H1 (cell line): ENCODE measurements at regions not wholly inside any gene's neighbourhood (a gene's known extent, or its start where the extent isn't known, plus 50 kb on each side); places are given as distances from the start of the nearest gene placed in this dataset.

ENCODE experiments used
- CTCF ChIA-PET: fragments of 300-600 bp; sonication (Branson Sonifier 250); formaldehyde crosslinking; loops from one replicate; lab custom pipeline; 2021; ENCODE audit not compliant: partially characterized antibody; lab: Charles Lee
- POLR2A ChIA-PET: fragments of 300-600 bp; sonication (Branson Sonifier 250); formaldehyde crosslinking; loops from one replicate; lab custom pipeline; 2021; ENCODE audit warnings: inconsistent platforms; ENCODE audit not compliant: partially characterized antibody; lab: Charles Lee
- DNase-seq, 2 experiments: peaks; one replicate each; pipeline versions ENCODE4 v3.0.0 to v3.0.0-alpha.2; 2010 to 2022; ENCODE audit warnings: low spot score in 2 of 2, low read depth in 1 of 2, mixed read lengths in 1 of 2
- FAIRE-seq: peaks from 2 replicates; lab custom pipeline; 2011; peaks lifted over from hg19 to GRCh38; lab: Jason Lieb, UNC
- H2AFZ ChIP-seq: 2 replicates; pipeline ENCODE4 v1.8.1; 2012; ENCODE audit warnings: low read length, inconsistent platforms
- H2AK5ac ChIP-seq: 2 replicates; pipeline ENCODE4 v1.6.1; 2013; ENCODE audit warnings: low read depth, low read length
- H2BK120ac ChIP-seq: replicated peaks from 2 replicates; pipeline ENCODE3; 2013; ENCODE audit warnings: low read depth, low read length, inconsistent platforms
- H2BK12ac ChIP-seq: 2 replicates; pipeline ENCODE4 v1.6.1; 2013; ENCODE audit warnings: low read depth, low read length
- H2BK15ac ChIP-seq: 2 replicates; pipeline ENCODE4 v1.6.1; 2013; ENCODE audit warnings: low read length
- H2BK20ac ChIP-seq: 2 replicates; pipeline ENCODE4 v1.6.1; 2013; ENCODE audit warnings: low read length
- H2BK5ac ChIP-seq: 2 replicates; pipeline ENCODE4 v1.6.1; 2013; ENCODE audit warnings: low read depth, low read length
- H3K14ac ChIP-seq: 2 replicates; pipeline ENCODE4 v1.6.1; 2013; ENCODE audit warnings: inconsistent platforms; ENCODE audit not compliant: insufficient read length
- H3K18ac ChIP-seq: 2 replicates; pipeline ENCODE4 v1.6.1; 2013; ENCODE audit warnings: low read length; ENCODE audit errors: extremely low read depth
- H3K23ac ChIP-seq: 2 replicates; pipeline ENCODE4 v1.6.1; 2013; ENCODE audit warnings: inconsistent platforms; ENCODE audit not compliant: insufficient read length
- H3K23me2 ChIP-seq: 2 replicates; pipeline ENCODE4 v1.6.1; 2013; ENCODE audit warnings: low read depth, low read length
- H3K27ac ChIP-seq: 2 replicates; pipeline ENCODE4 v1.6.1; 2011; ENCODE audit warnings: low read depth, low read length, inconsistent platforms
- H3K27me3 ChIP-seq, 4 experiments: replicated peaks in 1 of 4; 1 replicate in 1 of 4; 2 replicates in 3 of 4; pipeline versions ENCODE4 v1.6.1 to v1.8.1; 2011 to 2013; ENCODE audit warnings: low read length in 3 of 4, mild to moderate bottlenecking in 3 of 4, inconsistent platforms in 2 of 4, mixed read lengths in 2 of 4, moderate library complexity in 1 of 4; ENCODE audit not compliant: control insufficient read depth in 3 of 4, insufficient read depth in 3 of 4; ENCODE audit errors: extremely low read depth in 1 of 4
- H3K36me3 ChIP-seq, 4 experiments: 2 replicates each; pipeline versions ENCODE4 v1.6.1 to v1.8.1; 2011 to 2013; ENCODE audit warnings: mild to moderate bottlenecking in 4 of 4, low read length in 3 of 4, moderate library complexity in 2 of 4, control low read depth in 1 of 4, inconsistent platforms in 1 of 4; ENCODE audit not compliant: insufficient read depth in 4 of 4, control insufficient read depth in 2 of 4
- H3K4ac ChIP-seq: replicated peaks from 2 replicates; pipeline ENCODE3; 2013; ENCODE audit warnings: low read length, low read depth, mixed read lengths, inconsistent platforms; ENCODE audit not compliant: insufficient read length
- H3K4me1 ChIP-seq, 4 experiments: replicated peaks in 1 of 4; 1 replicate in 1 of 4; 2 replicates in 3 of 4; pipeline versions ENCODE4 v1.6.1 to v1.8.1; 2011 to 2013; ENCODE audit warnings: low read length in 3 of 4, inconsistent platforms in 2 of 4, mixed read lengths in 1 of 4; ENCODE audit not compliant: insufficient read depth in 4 of 4, control insufficient read depth in 3 of 4
- H3K4me2 ChIP-seq, 2 experiments: 2 replicates each; pipeline versions ENCODE4 v1.6.1 to v1.8.1; 2011 to 2013; ENCODE audit warnings: low read depth in 2 of 2, low read length in 2 of 2, control low read depth in 1 of 2, inconsistent platforms in 1 of 2, mild to moderate bottlenecking in 1 of 2; ENCODE audit not compliant: insufficient read depth in 1 of 2
- H3K4me3 ChIP-seq, 4 experiments: fragments of 200-600, 300-600 bp in 1 of 4; sonication (generic), shearing (Covaris generic), sonication (Bioruptor Twin) in 1 of 4; 2 replicates each; pipeline versions ENCODE4 v1.5.1 to v1.8.1; 2011 to 2016; ENCODE audit warnings: low read length in 4 of 4, low read depth in 3 of 4, control low read depth in 2 of 4, inconsistent platforms in 2 of 4, mild to moderate bottlenecking in 2 of 4, mixed read lengths in 1 of 4, moderate library complexity in 1 of 4; ENCODE audit not compliant: insufficient read depth in 2 of 4; ENCODE audit errors: extremely low read depth in 1 of 4
- H3K56ac ChIP-seq: replicated peaks from 2 replicates; pipeline ENCODE3; 2013; ENCODE audit warnings: low read depth, mild to moderate bottlenecking, mixed read lengths, low read length, inconsistent platforms; ENCODE audit not compliant: insufficient read length
- H3K79me1 ChIP-seq: 2 replicates; pipeline ENCODE4 v1.6.1; 2013; ENCODE audit warnings: low read depth, low read length, control low read depth
- H3K79me2 ChIP-seq, 2 experiments: 2 replicates each; pipeline versions ENCODE4 v1.6.1 to v1.8.1; 2012 to 2013; ENCODE audit warnings: low read length in 2 of 2, mild to moderate bottlenecking in 2 of 2, inconsistent platforms in 1 of 2; ENCODE audit not compliant: insufficient read depth in 2 of 2, control insufficient read depth in 1 of 2
- H3K9ac ChIP-seq, 4 experiments: replicated peaks in 1 of 4; 1 replicate in 1 of 4; 2 replicates in 3 of 4; pipeline versions ENCODE4 v1.6.1 to v1.8.1; 2011 to 2013; ENCODE audit warnings: low read depth in 3 of 4, low read length in 3 of 4, control low read depth in 2 of 4, mild to moderate bottlenecking in 2 of 4, moderate library complexity in 2 of 4, inconsistent platforms in 1 of 4; ENCODE audit errors: extremely low read depth in 1 of 4
- H3K9me3 ChIP-seq, 2 experiments: 2 replicates each; pipeline versions ENCODE4 v1.6.1 to v1.8.1; 2012 to 2013; ENCODE audit warnings: mild to moderate bottlenecking in 2 of 2, moderate library complexity in 2 of 2, control low read depth in 1 of 2, inconsistent platforms in 1 of 2, low read depth in 1 of 2, low read length in 1 of 2, mixed read lengths in 1 of 2; ENCODE audit not compliant: insufficient read depth in 2 of 2
- H4K20me1 ChIP-seq, 2 experiments: replicated peaks in 1 of 2; 2 replicates each; pipeline versions ENCODE3 to v1.8.1; 2011 to 2013; ENCODE audit warnings: inconsistent platforms in 2 of 2, low read length in 2 of 2, mild to moderate bottlenecking in 1 of 2; ENCODE audit not compliant: insufficient read depth in 2 of 2, control insufficient read depth in 1 of 2
- H4K5ac ChIP-seq: 2 replicates; pipeline ENCODE4 v1.6.1; 2013; ENCODE audit warnings: low read length, low read depth, mixed read lengths, inconsistent platforms; ENCODE audit not compliant: insufficient read length
- H4K8ac ChIP-seq: 2 replicates; pipeline ENCODE4 v1.8.0; 2013; ENCODE audit warnings: mild to moderate bottlenecking, moderate library complexity, low read length, inconsistent platforms; ENCODE audit not compliant: insufficient read depth; ENCODE audit errors: extremely low read depth
- H4K91ac ChIP-seq: replicated peaks from 2 replicates; pipeline ENCODE3; 2013; ENCODE audit warnings: low read length, mixed read lengths, inconsistent platforms; ENCODE audit not compliant: insufficient read length
- ASH2L ChIP-seq: fragments of 200-600, 300-600 bp; sonication (generic); IDR thresholded peaks from one replicate; pipeline ENCODE4 v1.7.1; 2017; ENCODE audit warnings: low read length
- BCL11A ChIP-seq, 2 experiments: IDR thresholded peaks; one replicate each; pipeline ENCODE4 v1.6.1; 2011; ENCODE audit warnings: low read depth in 2 of 2, low read length in 2 of 2, mild to moderate bottlenecking in 2 of 2
- CHD2 ChIP-seq: IDR thresholded peaks from 2 replicates; pipeline ENCODE4 v1.6.1; 2012; ENCODE audit warnings: low read length, improper control_type of control experiment
- EZH2 ChIP-seq: fragments of 200-600 bp; sonication (generic); IDR thresholded peaks from 2 replicates; pipeline ENCODE4 v1.7.1; 2012; ENCODE audit warnings: low read depth, mild to moderate bottlenecking, moderate library complexity, low read length, inconsistent platforms; ENCODE audit not compliant: severe bottlenecking
- GABPA ChIP-seq: IDR thresholded peaks from 2 replicates; pipeline ENCODE4 v1.6.1; 2011; ENCODE audit warnings: mild to moderate bottlenecking, low read length, moderate library complexity, borderline replicate concordance; ENCODE audit not compliant: insufficient read depth
- HDAC6 ChIP-seq: IDR thresholded peaks from one replicate; pipeline ENCODE4 v1.7.1; 2012; ENCODE audit warnings: low read depth, mild to moderate bottlenecking, inconsistent platforms, low read length, moderate library complexity
- KDM5A ChIP-seq: fragments of 200-600 bp; IDR thresholded peaks from 2 replicates; pipeline ENCODE4 v1.7.1; 2012; ENCODE audit warnings: mild to moderate bottlenecking, low read length, inconsistent platforms, mixed read lengths
- NANOG ChIP-seq: IDR thresholded peaks from 2 replicates; pipeline ENCODE4 v1.6.1; 2011; ENCODE audit warnings: low read length, low read depth, mild to moderate bottlenecking, inconsistent platforms; ENCODE audit not compliant: insufficient read depth, poor library complexity, severe bottlenecking
- PHF8 ChIP-seq: fragments of 200-600 bp; sonication (generic); conservative IDR thresholded peaks from 2 replicates; pipeline ENCODE4 v1.7.1; 2012; ENCODE audit warnings: low read depth, mild to moderate bottlenecking, inconsistent platforms, low read length, moderate library complexity
- POLR2AphosphoS5 ChIP-seq: IDR thresholded peaks from 2 replicates; pipeline ENCODE4 v1.6.1; 2011; ENCODE audit warnings: low read depth, low read length
- RBBP5 ChIP-seq: IDR thresholded peaks from 2 replicates; pipeline ENCODE4 v1.7.1; 2012; ENCODE audit warnings: low read depth, mild to moderate bottlenecking, inconsistent platforms, low read length, moderate library complexity, borderline replicate concordance
- SIN3A ChIP-seq, 2 experiments: IDR thresholded peaks in 1 of 2; conservative IDR thresholded peaks in 1 of 2; 2 replicates each; pipeline ENCODE4 v1.6.1; 2011 to 2012; ENCODE audit warnings: low read length in 2 of 2, improper control_type of control experiment in 1 of 2, low read depth in 1 of 2, mild to moderate bottlenecking in 1 of 2
- SP1 ChIP-seq: IDR thresholded peaks from 2 replicates; pipeline ENCODE4 v1.6.1; 2011; ENCODE audit warnings: low read depth, low read length
- WGBS, 2 experiments: shearing (Covaris generic) in 1 of 2; methylation state at CpG; one replicate each; pipeline versions ENCODE4 v1.1.6 to v1.1.7; 2013 to 2015; ENCODE audit warnings: low lambda C conversion rate in 2 of 2, mixed read lengths in 2 of 2, inconsistent platforms in 1 of 2, low coverage in 1 of 2, missing lambda C conversion rate in 1 of 2; ENCODE audit not compliant: insufficient replicate concordance in 2 of 2, insufficient coverage in 1 of 2, insufficient read length in 1 of 2; ENCODE audit errors: extremely low coverage in 1 of 2, missing lambda C conversion rate in 1 of 2; 5-methylcytosine and 5-hydroxymethylcytosine counted together
- TF ChIP-seq, protein P1 (sequence below): IDR thresholded peaks from 2 replicates; pipeline ENCODE4 v1.6.1; 2012; ENCODE audit warnings: low read length, inconsistent platforms

DNA sequence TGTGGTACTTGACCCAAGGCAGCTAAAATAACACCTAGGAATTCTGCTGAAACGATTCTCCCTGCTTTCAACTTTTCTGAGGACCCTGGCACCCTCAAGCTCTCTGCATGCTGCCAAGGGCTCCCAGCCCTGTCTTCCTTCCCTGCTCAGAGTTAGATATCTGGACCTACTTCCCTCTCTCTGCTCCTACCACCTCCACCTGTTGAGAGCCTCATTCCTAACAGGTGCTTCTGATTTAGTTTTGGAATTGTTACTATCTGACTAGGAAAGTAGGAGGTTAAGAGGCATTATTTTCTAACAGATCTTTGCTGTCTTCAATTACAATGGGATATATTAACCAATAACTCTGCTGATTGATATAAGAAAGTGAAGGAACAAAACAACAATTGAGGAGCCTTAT, 253.8 kb downstream of the FZD1 start:
- DNase-seq (no peak), FAIRE-seq (no peak)
- Histone ChIP-seq H3K79me2 (no peaks in the 10 kb centered on the region), H3K56ac (no peak overlapping the region), H2BK15ac (no peak overlapping the region), H4K91ac (no peak overlapping the region), H3K79me1 (no peaks in the 10 kb centered on the region), H3K9me3 (no peaks in the 10 kb centered on the region), H3K4me1 (no peaks in the 10 kb centered on the region), H3K36me3 (no peaks in the 10 kb centered on the region), H3K18ac (no peak overlapping the region), H3K9ac (no peak overlapping the region), H3K23me2 (no peaks in the 10 kb centered on the region; the same call in 1 of the 2 replicates), H4K20me1 (no peaks in the 10 kb centered on the region), H3K14ac (no peak overlapping the region), H3K23ac (no peak overlapping the region), H2AK5ac (no peak overlapping the region), H3K4ac (no peak overlapping the region), H4K8ac (no peak overlapping the region), H4K5ac (no peak overlapping the region), H3K27me3 (no peaks in the 10 kb centered on the region), H2BK120ac (no peak overlapping the region), H3K4me3 (no peak overlapping the region), H2BK12ac (no peak overlapping the region), H2AFZ (no peak overlapping the region), H3K4me2 (no peak overlapping the region), H2BK5ac (no peak overlapping the region), H2BK20ac (no peak overlapping the region), H3K27ac (no peak overlapping the region)
- WGBS, 2 experiments = 83% methylated on average over 1 of the region's 1 CpG; no CpG with 5 or more reads in 1 of the 2 experiments
- ChIA-PET CTCF (no interaction called here), POLR2A (no interaction called here)
- TF ChIP-seq BCL11A (IDR thresholded peaks at IDR 0.05; ENCODE audit: low read depth in 2 of 2, low read length in 2 of 2) (no peak), RBBP5 (no peak), PHF8 (no peak), SP1 (no peak), EZH2 (no peak), HDAC6 (no peak), CHD2 (no peak), KDM5A (no peak), POLR2AphosphoS5 (no peak), NANOG (no peak), SIN3A (conservative IDR thresholded peaks at IDR 0.05 in 1 of 2, IDR thresholded peaks at IDR 0.05 in 1 of 2; ENCODE audit: low read depth in 1 of 2, low read length in 2 of 2) (no peak), ASH2L (no peak), GABPA (no peak)
- TF ChIP-seq, protein P1, sequence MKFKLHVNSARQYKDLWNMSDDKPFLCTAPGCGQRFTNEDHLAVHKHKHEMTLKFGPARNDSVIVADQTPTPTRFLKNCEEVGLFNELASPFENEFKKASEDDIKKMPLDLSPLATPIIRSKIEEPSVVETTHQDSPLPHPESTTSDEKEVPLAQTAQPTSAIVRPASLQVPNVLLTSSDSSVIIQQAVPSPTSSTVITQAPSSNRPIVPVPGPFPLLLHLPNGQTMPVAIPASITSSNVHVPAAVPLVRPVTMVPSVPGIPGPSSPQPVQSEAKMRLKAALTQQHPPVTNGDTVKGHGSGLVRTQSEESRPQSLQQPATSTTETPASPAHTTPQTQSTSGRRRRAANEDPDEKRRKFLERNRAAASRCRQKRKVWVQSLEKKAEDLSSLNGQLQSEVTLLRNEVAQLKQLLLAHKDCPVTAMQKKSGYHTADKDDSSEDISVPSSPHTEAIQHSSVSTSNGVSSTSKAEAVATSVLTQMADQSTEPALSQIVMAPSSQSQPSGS = no peak
